GM12878 (cell line): ENCODE measurements at regions not wholly inside any gene's neighbourhood (a gene's known extent, or its start where the extent isn't known, plus 50 kb on each side); places are given as distances from the start of the nearest gene placed in this dataset.
A peak's percentile ranks its signal among the peaks of the same experiment; 100 is the strongest.

ENCODE experiments used
- ATAC-seq: fragments of 200-7000 bp; cut with Tn5 transposase; 3 replicates; pipeline ENCODE4 v1.9.1; 2020; ENCODE audit warnings: mild to moderate bottlenecking, moderate library complexity
- BruUV-seq: library from RNA; stranded (reverse); fragments of 400-500 nt; replicated peaks from 2 replicates; lab custom pipeline; 2021; lab: Mats Ljungman, UMichigan
- CTCF ChIA-PET: fragments of 300-600 bp; sonication (Branson Sonifier 250); formaldehyde crosslinking; extraction: SDS; loops from one replicate; lab custom pipeline; 2021; ENCODE audit warnings: inconsistent platforms; lab: Yijun Ruan, JAX
- POLR2A ChIA-PET: fragments of 350-600 bp; formaldehyde crosslinking; extraction: SDS; loops from one replicate; lab custom pipeline; 2021; ENCODE audit warnings: inconsistent platforms; lab: Charles Lee
- RAD21 ChIA-PET: fragments of 300-600 bp; sonication (Branson Sonifier 250); formaldehyde crosslinking; loops from one replicate; lab custom pipeline; 2023; ENCODE audit warnings: antibody characterized with exemption; ENCODE audit not compliant: unreplicated experiment; lab: Charles Lee
- SMC1A ChIA-PET: fragments of 300-600 bp; sonication (Branson Sonifier 250); formaldehyde crosslinking; loops from one replicate; lab custom pipeline; 2023; ENCODE audit not compliant: unreplicated experiment, uncharacterized antibody; lab: Charles Lee
- DNase-seq: peaks from one replicate; pipeline ENCODE4 v3.0.0-alpha.2; 2011; ENCODE audit warnings: low read depth, low spot score
- FAIRE-seq: peaks from 3 replicates; lab custom pipeline; 2011; peaks lifted over from hg19 to GRCh38; lab: Jason Lieb, UNC
- H2AFZ ChIP-seq: 2 replicates; pipeline ENCODE4 v1.6.0; 2011; ENCODE audit warnings: low read depth, low read length, control low read depth; ENCODE audit not compliant: control insufficient read depth
- H3K27ac ChIP-seq: 2 replicates; pipeline ENCODE4 v1.5.1; 2011; ENCODE audit warnings: control low read depth; ENCODE audit not compliant: control insufficient read depth, insufficient read depth
- H3K27me3 ChIP-seq, 2 experiments: replicated peaks in 1 of 2; 2 replicates each; pipeline versions ENCODE4 v1.6.0 to v1.6.1; 2011; ENCODE audit warnings: low read length in 1 of 2; ENCODE audit not compliant: control insufficient read depth in 2 of 2, insufficient read depth in 2 of 2
- H3K36me3 ChIP-seq, 2 experiments: 2 replicates each; pipeline ENCODE4 v1.5.1; 2011; ENCODE audit warnings: low read length in 1 of 2; ENCODE audit not compliant: control insufficient read depth in 2 of 2, insufficient read depth in 2 of 2
- H3K4me1 ChIP-seq: 2 replicates; pipeline ENCODE4 v1.6.1; 2011; ENCODE audit warnings: mild to moderate bottlenecking, low read length, moderate library complexity, mixed read lengths; ENCODE audit not compliant: control insufficient read depth, insufficient read depth
- H3K4me2 ChIP-seq: 2 replicates; pipeline ENCODE4 v1.6.0; 2011; ENCODE audit warnings: control low read depth; ENCODE audit not compliant: control insufficient read depth, insufficient read depth
- H3K4me3 ChIP-seq: fragments of 200-600 bp; sonication (generic); 2 replicates; pipeline ENCODE4 v1.5.1; 2016
- H3K79me2 ChIP-seq: 2 replicates; pipeline ENCODE4 v1.6.0; 2011; ENCODE audit warnings: low read length; ENCODE audit not compliant: control insufficient read depth, insufficient read depth
- H3K9ac ChIP-seq: 2 replicates; pipeline ENCODE4 v1.8.0; 2011; ENCODE audit warnings: low read length, control low read depth, mixed read lengths; ENCODE audit not compliant: control insufficient read depth, insufficient read depth
- H3K9me3 ChIP-seq: replicated peaks from 3 replicates; pipeline ENCODE4 v1.5.1; 2011; ENCODE audit warnings: mild to moderate bottlenecking, low read length; ENCODE audit not compliant: control insufficient read depth, insufficient read depth
- H4K20me1 ChIP-seq: 2 replicates; pipeline ENCODE4 v1.6.0; 2011; ENCODE audit not compliant: control insufficient read depth, insufficient read depth
- CTCF ChIP-seq, 3 experiments: IDR thresholded peaks in 2 of 3; conservative IDR thresholded peaks in 1 of 3; 2 replicates each; pipeline ENCODE4 v1.5.1; 2011; ENCODE audit warnings: low read depth in 3 of 3, low read length in 3 of 3, mild to moderate bottlenecking in 3 of 3, control low read depth in 2 of 3, moderate library complexity in 2 of 3, inconsistent platforms in 1 of 3, mixed read lengths in 1 of 3; ENCODE audit not compliant: control insufficient read depth in 2 of 3, insufficient read depth in 1 of 3; ENCODE audit errors: extremely low read depth in 1 of 3
- IKZF1 ChIP-seq: fragments of 450-650 bp; conservative IDR thresholded peaks from 2 replicates; pipeline ENCODE4 v1.6.1; 2017; ENCODE audit warnings: antibody characterized with exemption, mild to moderate bottlenecking
- NFXL1 ChIP-seq: fragments of 450-650 bp; IDR thresholded peaks from 2 replicates; pipeline ENCODE4 v1.6.1; 2017; ENCODE audit warnings: antibody characterized with exemption, mild to moderate bottlenecking, borderline replicate concordance
- NR2C1 ChIP-seq: fragments of 450-650 bp; IDR thresholded peaks from 2 replicates; pipeline ENCODE4 v1.6.1; 2017; ENCODE audit warnings: antibody characterized with exemption, mild to moderate bottlenecking, moderate library complexity
- NR2F1 ChIP-seq: fragments of 450-650 bp; conservative IDR thresholded peaks from 2 replicates; pipeline ENCODE4 v1.6.1; 2017; ENCODE audit warnings: mild to moderate bottlenecking
- RAD21 ChIP-seq: IDR thresholded peaks from 2 replicates; pipeline ENCODE4 v1.6.1; 2011; ENCODE audit warnings: mild to moderate bottlenecking, low read depth, low read length, moderate library complexity; ENCODE audit not compliant: insufficient read depth
- YY1 ChIP-seq: IDR thresholded peaks from 2 replicates; pipeline ENCODE4 v1.6.1; 2011; ENCODE audit warnings: low read depth, mild to moderate bottlenecking, low read length
- WGBS: methylation state at CpG from one replicate; pipeline ENCODE4 v1.1.6; 2016; ENCODE audit warnings: low lambda C conversion rate; ENCODE audit not compliant: insufficient replicate concordance, insufficient coverage; ENCODE audit errors: missing lambda C conversion rate; 5-methylcytosine and 5-hydroxymethylcytosine counted together
- in situ Hi-C: fragments of 300-500 bp; cut with MboI; formaldehyde crosslinking; loops from 9 replicates; pipeline ENCODE4 v1.14.3; 2018; ENCODE audit warnings: mixed read lengths
- intact Hi-C: fragments of 100-400 bp; cut with micrococcal nuclease; formaldehyde crosslinking; loops from one replicate; pipeline ENCODE4 v1.14.2; 2022; ENCODE audit not compliant: unreplicated experiment

DNA sequence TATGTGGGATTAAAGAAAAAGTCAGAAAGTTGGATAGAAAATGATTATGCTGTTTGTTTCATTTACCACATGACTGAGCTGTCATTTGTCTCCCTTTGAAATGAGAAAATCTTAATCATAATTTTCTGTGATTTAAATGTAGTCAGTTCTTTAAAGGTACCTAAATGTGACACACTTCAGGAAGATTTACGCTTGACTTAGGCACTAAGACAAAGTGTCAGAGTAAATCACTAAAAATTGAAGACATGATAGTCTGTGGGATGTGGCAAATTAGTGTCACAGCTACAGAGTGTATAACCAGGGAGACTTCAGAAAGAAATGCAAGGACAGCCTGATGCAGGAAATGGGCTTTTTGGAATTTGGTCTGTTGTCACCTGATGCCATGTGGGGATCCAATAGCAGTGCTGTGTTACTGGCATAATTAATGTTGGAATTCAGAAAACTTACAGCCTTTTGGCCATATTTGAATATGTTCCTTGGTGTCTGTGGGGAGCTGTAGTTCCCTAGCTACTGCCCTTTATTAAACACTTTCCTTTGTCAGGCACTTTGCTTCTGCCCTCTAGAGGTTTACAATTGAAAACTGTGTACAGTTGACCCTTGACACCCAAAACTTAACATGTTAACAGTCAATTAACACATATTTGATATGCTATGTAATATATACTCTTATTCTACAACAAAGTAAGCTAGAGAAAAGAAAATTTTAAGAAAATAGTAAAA is 493.8 kb downstream of the UTRN start:
- RAD21 ChIA-PET = interaction anchor here (0.7 to 3.7 kb wide), 20 partner anchors 20 to 438 kb away, joined by 3 to 61 read pairs (median 4); no protein-coding TSS in a partner anchor
- ATAC-seq = peak; percentile 71
- no peaks in the 10 kb centered on the region for H3K9me3 ChIP-seq
- no peak overlapping the region for H3K9ac ChIP-seq
- H3K79me2 ChIP-seq = no peaks in the 10 kb centered on the region
- no peak overlapping the region for H2AFZ ChIP-seq
- H3K27ac ChIP-seq = no peak overlapping the region
- no peak overlapping the region for H3K4me2 ChIP-seq
- FAIRE-seq = peak; percentile 62
- no peaks in the 10 kb centered on the region for H3K27me3 ChIP-seq
- in situ Hi-C loops = no loop called here
- no TSS peak for BruUV-seq
- intact Hi-C loops = loop anchor here (1.0 kb wide), 1 partner anchor 194 kb away; no protein-coding TSS in a partner anchor
- TF ChIP-seq IKZF1 (no peak), RAD21 (0 out of 2 replicates have a peak, but pooled peaks have one; percentile 40), YY1 (no peak), CTCF (IDR thresholded peaks at IDR 0.05 in 2 of 3, conservative IDR thresholded peaks at IDR 0.05 in 1 of 3; ENCODE audit: control insufficient read depth in 2 of 3, extremely low read depth in 1 of 3, insufficient read depth in 1 of 3, low read depth in 3 of 3, low read length in 3 of 3) (peak; percentile 23 to 36 (median 30); a peak in 3 of 6 replicates), NR2C1 (peak; percentile 55), NR2F1 (peak; percentile 78), NFXL1 (no peak)
- TF ChIP-seq, all 136 proteins: peak for 4
- POLR2A ChIA-PET = no interaction called here
- no peak for DNase-seq
- H3K36me3 ChIP-seq = peaks cover 0 to 11% of the 10 kb centered on the region in 2 experiments; a peak in 1 of 4 replicates
- 100% methylated on average over 1 of the region's 1 CpG for WGBS
- SMC1A ChIA-PET = interaction anchor here (0.8 to 5.1 kb wide), 24 partner anchors 9 to 203 kb away, joined by 3 to 51 read pairs (median 5); no protein-coding TSS in a partner anchor
- H3K4me1 ChIP-seq = no peaks in the 10 kb centered on the region
- no peaks in the 10 kb centered on the region for H4K20me1 ChIP-seq
- CTCF ChIA-PET = interaction anchor here (0.6 to 5.4 kb wide), 32 partner anchors 9 to 855 kb away, joined by 3 to 93 read pairs (median 4); no protein-coding TSS in a partner anchor
- H3K4me3 ChIP-seq = no peak overlapping the region
